ENCODE measurements at regions not wholly inside any gene's neighbourhood (a gene's known extent, or its start where the extent isn't known, plus 50 kb on each side); places are given as distances from the start of the nearest gene placed in this dataset.

DNA sequence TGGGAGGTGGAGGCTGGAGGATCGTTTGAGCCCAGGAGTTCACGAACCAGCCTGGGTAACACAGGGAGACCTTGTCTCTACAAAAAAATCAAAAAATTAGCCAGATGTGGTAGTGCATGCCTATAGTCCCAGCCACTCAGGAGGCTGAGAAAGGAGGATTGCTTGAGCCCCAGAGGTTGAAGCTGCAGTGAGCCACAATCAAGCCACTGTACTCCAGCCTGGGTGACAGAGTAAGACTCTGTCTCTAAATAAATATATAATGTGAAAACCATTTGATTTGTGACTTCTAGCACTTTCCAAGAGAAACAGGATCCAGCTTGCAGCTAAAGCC, 459.1 kb downstream of the SOX9 start:
- no peak for TF ChIP-seq CTCF (IDR thresholded peaks at IDR 0.05; ENCODE audit: low read depth, low read length, missing input control)
- no peak for TF ChIP-seq GABPA (IDR thresholded peaks at IDR 0.05 in 1 of 2, conservative IDR thresholded peaks at IDR 0.05 in 1 of 2)
- TF ChIP-seq, protein P1, sequence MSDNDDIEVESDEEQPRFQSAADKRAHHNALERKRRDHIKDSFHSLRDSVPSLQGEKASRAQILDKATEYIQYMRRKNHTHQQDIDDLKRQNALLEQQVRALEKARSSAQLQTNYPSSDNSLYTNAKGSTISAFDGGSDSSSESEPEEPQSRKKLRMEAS (IDR thresholded peaks at IDR 0.05) = no peak
- no peak for TF ChIP-seq YY1 (IDR thresholded peaks at IDR 0.05)
- no peak for TF ChIP-seq TAF1 (conservative IDR thresholded peaks at IDR 0.05)

Data from liver (tissue), 3 donors.